ENCODE measurements at regions not wholly inside any gene's neighbourhood (a gene's known extent, or its start where the extent isn't known, plus 50 kb on each side); places are given as distances from the start of the nearest gene placed in this dataset.
"Not testable (repeated sequence)": the region's sequence is repeated elsewhere in the genome, so short reads cannot be mapped to it uniquely, and the experiment has no call there.

DNA sequence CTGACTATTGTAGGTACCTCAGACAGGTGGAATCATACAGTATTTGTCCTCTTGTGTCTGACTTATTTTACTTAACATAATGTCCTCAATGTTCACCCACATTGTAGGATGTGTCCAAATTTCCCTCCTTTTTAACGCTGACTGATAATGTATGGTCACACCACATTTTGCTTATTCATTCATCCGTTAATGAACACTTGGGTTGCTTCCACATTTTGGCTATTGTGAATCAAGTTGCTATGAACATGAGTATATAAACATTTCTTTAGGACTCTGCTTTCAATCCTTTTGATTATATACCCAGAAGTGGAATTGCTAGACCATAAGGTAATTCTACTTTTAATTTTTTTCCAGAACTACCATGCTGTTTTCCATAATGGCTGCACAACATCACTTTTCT, 87.0 kb upstream of the NDP start:
- H3K36me3 ChIP-seq, result no peaks in the 10 kb centered on the region
- H3K27ac ChIP-seq, result no peak overlapping the region
- no peaks in the 10 kb centered on the region for H3K27me3 ChIP-seq (ENCODE audit: low read depth)
- H3K4me1 ChIP-seq, result no peaks in the 10 kb centered on the region
- intact Hi-C loops (cut with DNase I), result no loop called here
- TF ChIP-seq, protein P1, sequence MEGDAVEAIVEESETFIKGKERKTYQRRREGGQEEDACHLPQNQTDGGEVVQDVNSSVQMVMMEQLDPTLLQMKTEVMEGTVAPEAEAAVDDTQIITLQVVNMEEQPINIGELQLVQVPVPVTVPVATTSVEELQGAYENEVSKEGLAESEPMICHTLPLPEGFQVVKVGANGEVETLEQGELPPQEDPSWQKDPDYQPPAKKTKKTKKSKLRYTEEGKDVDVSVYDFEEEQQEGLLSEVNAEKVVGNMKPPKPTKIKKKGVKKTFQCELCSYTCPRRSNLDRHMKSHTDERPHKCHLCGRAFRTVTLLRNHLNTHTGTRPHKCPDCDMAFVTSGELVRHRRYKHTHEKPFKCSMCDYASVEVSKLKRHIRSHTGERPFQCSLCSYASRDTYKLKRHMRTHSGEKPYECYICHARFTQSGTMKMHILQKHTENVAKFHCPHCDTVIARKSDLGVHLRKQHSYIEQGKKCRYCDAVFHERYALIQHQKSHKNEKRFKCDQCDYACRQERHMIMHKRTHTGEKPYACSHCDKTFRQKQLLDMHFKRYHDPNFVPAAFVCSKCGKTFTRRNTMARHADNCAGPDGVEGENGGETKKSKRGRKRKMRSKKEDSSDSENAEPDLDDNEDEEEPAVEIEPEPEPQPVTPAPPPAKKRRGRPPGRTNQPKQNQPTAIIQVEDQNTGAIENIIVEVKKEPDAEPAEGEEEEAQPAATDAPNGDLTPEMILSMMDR (IDR thresholded peaks at IDR 0.05), result no peak
- DNase-seq (no peak), ATAC-seq (no peak)
- H3K9me3 ChIP-seq, result no peaks in the 10 kb centered on the region
- no peak overlapping the region for H3K4me3 ChIP-seq

DNA sequence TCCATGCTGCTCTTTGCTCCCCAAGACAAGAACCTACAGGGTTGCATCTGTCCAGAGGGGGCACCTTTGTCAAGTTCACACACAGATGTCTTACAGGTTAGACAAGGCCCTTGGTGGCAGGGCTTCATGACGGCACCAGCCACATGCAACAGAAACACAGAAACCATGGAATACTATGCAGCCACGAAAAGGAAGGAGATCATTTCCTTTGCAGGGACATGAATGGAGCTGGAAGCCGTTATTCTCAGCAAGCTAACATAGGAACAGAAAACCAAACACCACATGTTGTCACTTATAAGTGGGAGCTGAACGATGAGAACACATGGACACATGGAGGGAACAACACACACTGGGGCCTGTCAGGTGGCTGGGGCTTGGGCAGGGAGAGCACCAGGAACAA, 85.1 kb upstream of the NDP start:
- Histone ChIP-seq H3K4me3 (no peak overlapping the region), H3K36me3 (no peaks in the 10 kb centered on the region), H3K27ac (no peak overlapping the region), H3K27me3 (ENCODE audit: low read depth) (no peaks in the 10 kb centered on the region), H3K4me1 (no peaks in the 10 kb centered on the region), H3K9me3 (no peaks in the 10 kb centered on the region)
- DNase-seq, result no peak
- intact Hi-C loops (cut with DNase I), result no loop called here
- ATAC-seq, result no peak
- TF ChIP-seq, protein P1 (IDR thresholded peaks at IDR 0.05), result no peak

DNA sequence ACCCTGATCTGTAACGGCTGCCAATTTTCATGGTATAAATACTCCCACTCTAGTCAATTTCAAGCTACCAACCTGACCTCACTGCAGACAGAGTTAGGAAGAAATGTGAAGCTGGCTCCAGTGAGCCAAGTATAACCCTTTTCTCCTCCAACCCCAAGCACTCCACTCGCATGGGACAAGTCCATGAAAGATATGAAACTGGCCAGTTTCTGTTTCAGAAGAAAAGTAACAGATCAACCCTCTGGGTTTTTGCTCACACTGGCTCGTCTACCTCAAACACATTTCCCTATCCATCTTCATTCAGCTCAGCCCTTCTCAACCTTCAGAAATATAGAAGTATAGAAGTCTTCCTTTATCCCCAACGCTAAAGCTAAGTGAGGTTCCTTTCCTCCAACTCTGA, 82.4 kb upstream of the NDP start:
- Histone ChIP-seq H3K36me3 (no peaks in the 10 kb centered on the region), H3K27me3 (ENCODE audit: low read depth) (no peaks in the 10 kb centered on the region), H3K4me3 (no peak overlapping the region), H3K4me1 (no peaks in the 10 kb centered on the region), H3K9me3 (no peaks in the 10 kb centered on the region), H3K27ac (no peak overlapping the region)
- intact Hi-C loops (cut with DNase I), result no loop called here
- TF ChIP-seq, protein P1 (IDR thresholded peaks at IDR 0.05), result no peak
- no peak for DNase-seq
- ATAC-seq, result no peak

DNA sequence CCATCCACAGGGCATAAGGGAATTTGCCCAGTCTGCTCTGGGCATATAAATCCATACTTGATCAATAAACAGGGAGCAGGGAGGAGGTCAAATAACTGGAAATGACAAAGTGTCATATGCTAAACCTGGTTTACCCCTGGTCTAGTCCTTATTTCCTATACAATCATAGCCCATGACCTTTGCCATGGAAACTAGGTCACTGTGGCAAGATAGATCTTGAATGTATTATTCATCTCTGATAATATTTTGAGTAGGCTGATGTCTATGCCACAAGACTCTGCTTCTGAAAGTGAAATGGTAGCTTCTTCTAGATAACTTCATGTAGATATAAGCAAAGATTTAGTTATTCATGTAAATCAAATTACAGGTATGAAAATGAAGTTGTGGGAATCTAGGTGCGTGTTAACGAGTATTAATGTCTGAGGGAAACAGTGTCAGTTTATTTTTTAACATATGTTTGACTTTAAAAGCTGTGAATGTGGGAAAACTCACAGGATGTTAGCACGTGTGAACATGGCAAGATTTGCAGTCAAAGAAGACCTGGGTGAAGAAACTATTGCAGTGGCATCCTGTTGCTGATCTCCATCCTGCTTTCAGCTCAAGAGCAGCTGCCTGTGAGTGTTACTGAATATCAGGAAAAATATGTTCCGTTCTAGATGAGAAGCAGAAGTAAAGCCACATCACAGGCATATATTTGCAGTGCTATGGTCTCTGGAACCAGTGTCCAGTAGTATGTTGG, 81.8 kb upstream of the NDP start:
- no peaks in the 10 kb centered on the region for H3K9me3 ChIP-seq
- TF ChIP-seq, protein P1 (IDR thresholded peaks at IDR 0.05), result no peak
- H3K27me3 ChIP-seq (ENCODE audit: low read depth), result no peaks in the 10 kb centered on the region
- no peak overlapping the region for H3K27ac ChIP-seq
- no peaks in the 10 kb centered on the region for H3K4me1 ChIP-seq
- ATAC-seq (no peak), DNase-seq (no peak)
- no peak overlapping the region for H3K4me3 ChIP-seq
- intact Hi-C loops (cut with DNase I), result no loop called here
- no peaks in the 10 kb centered on the region for H3K36me3 ChIP-seq

DNA sequence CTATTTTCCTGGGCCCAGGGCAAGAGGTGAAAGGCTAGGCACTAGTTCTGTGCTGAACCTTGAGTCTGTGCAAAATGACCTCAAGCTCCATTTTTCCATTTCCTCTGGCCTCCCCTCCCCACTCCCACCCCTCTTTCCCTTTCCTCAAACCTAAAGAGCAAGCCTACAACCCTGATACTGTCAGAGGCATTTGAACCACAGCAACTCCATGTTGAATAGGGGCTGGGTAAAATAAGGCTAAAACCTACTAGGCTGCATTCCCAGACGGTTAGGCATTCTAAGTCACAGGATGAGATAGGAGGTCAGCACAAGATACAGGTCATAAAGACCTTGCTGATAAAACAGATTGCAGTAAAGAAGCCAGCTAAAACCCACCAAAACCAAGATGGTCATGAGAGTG, 71.9 kb upstream of the NDP start:
- H3K4me1 ChIP-seq; DNase-seq; intact Hi-C loops (cut with DNase I); H3K4me3 ChIP-seq; ATAC-seq; H3K27ac ChIP-seq; H3K36me3 ChIP-seq; H3K9me3 ChIP-seq; H3K27me3 ChIP-seq (ENCODE audit: low read depth): not testable (repeated sequence)

DNA sequence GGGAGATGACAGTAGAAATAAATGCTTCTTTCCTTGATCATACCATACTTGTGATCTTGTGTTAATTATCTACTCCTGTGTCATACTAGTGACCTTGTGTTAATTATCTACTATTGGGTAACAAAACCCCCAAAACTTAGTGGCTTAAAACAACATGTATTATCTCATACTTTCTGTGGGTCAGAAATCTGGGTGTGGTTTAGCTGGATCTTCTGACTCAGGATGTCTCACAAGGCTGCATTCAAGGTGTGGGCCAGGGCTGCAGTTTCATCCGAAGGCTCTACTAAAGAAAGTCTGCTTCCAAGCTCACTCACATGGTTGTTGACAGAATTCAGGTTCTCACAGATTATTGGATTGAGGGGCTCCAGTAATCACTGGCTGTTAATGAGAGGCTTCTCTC, 70.3 kb upstream of the NDP start:
- Histone ChIP-seq H3K27me3 (ENCODE audit: low read depth) (no peaks in the 10 kb centered on the region), H3K4me1 (no peaks in the 10 kb centered on the region), H3K4me3 (no peak overlapping the region), H3K27ac (no peak overlapping the region), H3K9me3 (no peaks in the 10 kb centered on the region), H3K36me3 (no peaks in the 10 kb centered on the region)
- intact Hi-C loops (cut with DNase I), result no loop called here
- DNase-seq (no peak), ATAC-seq (no peak)
- TF ChIP-seq, protein P1 (IDR thresholded peaks at IDR 0.05), result no peak
